Uterus (tissue), 2 donors: ENCODE measurements at regions not wholly inside any gene's neighbourhood (a gene's known extent, or its start where the extent isn't known, plus 50 kb on each side); places are given as distances from the start of the nearest gene placed in this dataset.

ENCODE experiments used
- CTCF ChIP-seq, 4 experiments: fragments of 200-600 bp in 2 of 4; fragments of 450-650 bp in 2 of 4; sonication (generic) in 2 of 4; IDR thresholded peaks; one replicate each; pipeline ENCODE4 v1.5.1; 2016 to 2019; ENCODE audit warnings: antibody characterized with exemption in 4 of 4, mild to moderate bottlenecking in 2 of 4, moderate library complexity in 1 of 4
- POLR2A ChIP-seq, 2 donors: fragments of 450-650 bp; IDR thresholded peaks; one replicate each; pipeline ENCODE4 v1.6.1; 2016; ENCODE audit warnings: antibody characterized with exemption in 2 of 2, mild to moderate bottlenecking in 1 of 2, moderate library complexity in 1 of 2

DNA sequence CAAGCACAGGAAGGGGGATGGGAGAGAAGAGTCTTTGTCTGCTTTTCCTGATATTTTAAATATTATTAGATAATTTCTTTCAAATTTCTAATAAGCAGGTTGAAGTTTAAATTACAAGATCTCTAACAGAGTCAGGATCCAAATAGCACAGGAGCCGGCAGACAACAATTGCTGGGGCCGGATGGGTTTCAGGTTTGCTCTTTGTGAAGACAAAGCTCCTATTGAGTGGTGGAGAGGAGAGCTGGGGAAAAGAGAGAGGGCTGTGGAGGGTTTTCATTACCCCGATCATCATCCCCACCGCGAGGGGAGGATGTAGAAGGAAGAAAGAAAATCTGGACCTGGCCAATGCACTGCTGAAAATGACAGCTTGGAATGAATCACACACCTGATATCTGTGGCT lies 197.3 kb downstream of the SOX9 start:
- TF ChIP-seq CTCF (IDR thresholded peaks at IDR 0.05) (no peak), POLR2A (IDR thresholded peaks at IDR 0.05) (no peak)
